GM12878 (cell line): ENCODE measurements at regions not wholly inside any gene's neighbourhood (a gene's known extent, or its start where the extent isn't known, plus 50 kb on each side); places are given as distances from the start of the nearest gene placed in this dataset.

ENCODE experiments used
- ATAC-seq: fragments of 200-7000 bp; cut with Tn5 transposase; 3 replicates; pipeline ENCODE4 v1.9.1; 2020; ENCODE audit warnings: mild to moderate bottlenecking, moderate library complexity
- BruUV-seq: library from RNA; stranded (reverse); fragments of 400-500 nt; replicated peaks from 2 replicates; lab custom pipeline; 2021; lab: Mats Ljungman, UMichigan
- CTCF ChIA-PET: fragments of 300-600 bp; sonication (Branson Sonifier 250); formaldehyde crosslinking; extraction: SDS; loops from one replicate; lab custom pipeline; 2021; ENCODE audit warnings: inconsistent platforms; lab: Yijun Ruan, JAX
- POLR2A ChIA-PET: fragments of 350-600 bp; formaldehyde crosslinking; extraction: SDS; loops from one replicate; lab custom pipeline; 2021; ENCODE audit warnings: inconsistent platforms; lab: Charles Lee
- RAD21 ChIA-PET: fragments of 300-600 bp; sonication (Branson Sonifier 250); formaldehyde crosslinking; loops from one replicate; lab custom pipeline; 2023; ENCODE audit warnings: antibody characterized with exemption; ENCODE audit not compliant: unreplicated experiment; lab: Charles Lee
- SMC1A ChIA-PET: fragments of 300-600 bp; sonication (Branson Sonifier 250); formaldehyde crosslinking; loops from one replicate; lab custom pipeline; 2023; ENCODE audit not compliant: unreplicated experiment, uncharacterized antibody; lab: Charles Lee
- DNase-seq: peaks from one replicate; pipeline ENCODE4 v3.0.0-alpha.2; 2011; ENCODE audit warnings: low read depth, low spot score
- FAIRE-seq: peaks from 3 replicates; lab custom pipeline; 2011; peaks lifted over from hg19 to GRCh38; lab: Jason Lieb, UNC
- H2AFZ ChIP-seq: 2 replicates; pipeline ENCODE4 v1.6.0; 2011; ENCODE audit warnings: low read depth, low read length, control low read depth; ENCODE audit not compliant: control insufficient read depth
- H3K27ac ChIP-seq: 2 replicates; pipeline ENCODE4 v1.5.1; 2011; ENCODE audit warnings: control low read depth; ENCODE audit not compliant: control insufficient read depth, insufficient read depth
- H3K27me3 ChIP-seq, 2 experiments: replicated peaks in 1 of 2; 2 replicates each; pipeline versions ENCODE4 v1.6.0 to v1.6.1; 2011; ENCODE audit warnings: low read length in 1 of 2; ENCODE audit not compliant: control insufficient read depth in 2 of 2, insufficient read depth in 2 of 2
- H3K36me3 ChIP-seq, 2 experiments: 2 replicates each; pipeline ENCODE4 v1.5.1; 2011; ENCODE audit warnings: low read length in 1 of 2; ENCODE audit not compliant: control insufficient read depth in 2 of 2, insufficient read depth in 2 of 2
- H3K4me1 ChIP-seq: 2 replicates; pipeline ENCODE4 v1.6.1; 2011; ENCODE audit warnings: mild to moderate bottlenecking, low read length, moderate library complexity, mixed read lengths; ENCODE audit not compliant: control insufficient read depth, insufficient read depth
- H3K4me2 ChIP-seq: 2 replicates; pipeline ENCODE4 v1.6.0; 2011; ENCODE audit warnings: control low read depth; ENCODE audit not compliant: control insufficient read depth, insufficient read depth
- H3K4me3 ChIP-seq: fragments of 200-600 bp; sonication (generic); 2 replicates; pipeline ENCODE4 v1.5.1; 2016
- H3K79me2 ChIP-seq: 2 replicates; pipeline ENCODE4 v1.6.0; 2011; ENCODE audit warnings: low read length; ENCODE audit not compliant: control insufficient read depth, insufficient read depth
- H3K9ac ChIP-seq: 2 replicates; pipeline ENCODE4 v1.8.0; 2011; ENCODE audit warnings: low read length, control low read depth, mixed read lengths; ENCODE audit not compliant: control insufficient read depth, insufficient read depth
- H3K9me3 ChIP-seq: replicated peaks from 3 replicates; pipeline ENCODE4 v1.5.1; 2011; ENCODE audit warnings: mild to moderate bottlenecking, low read length; ENCODE audit not compliant: control insufficient read depth, insufficient read depth
- H4K20me1 ChIP-seq: 2 replicates; pipeline ENCODE4 v1.6.0; 2011; ENCODE audit not compliant: control insufficient read depth, insufficient read depth
- LARP7 ChIP-seq: fragments of 450-650 bp; IDR thresholded peaks from 2 replicates; pipeline ENCODE4 v1.6.1; 2017; ENCODE audit warnings: mild to moderate bottlenecking
- MEF2A ChIP-seq: IDR thresholded peaks from 2 replicates; pipeline ENCODE4 v1.6.1; 2011; ENCODE audit warnings: low read depth, mild to moderate bottlenecking, low read length, moderate library complexity; ENCODE audit not compliant: insufficient read depth
- NBN ChIP-seq: fragments of 450-650 bp; IDR thresholded peaks from 2 replicates; pipeline ENCODE4 v1.6.1; 2016
- NFIC ChIP-seq: IDR thresholded peaks from 2 replicates; pipeline ENCODE4 v1.6.1; 2012; ENCODE audit warnings: low read depth, mild to moderate bottlenecking, inconsistent platforms, low read length, moderate library complexity
- NFYA ChIP-seq: IDR thresholded peaks from 2 replicates; pipeline ENCODE4 v1.6.1; 2011; ENCODE audit warnings: low read depth, mild to moderate bottlenecking, low read length, improper control_type of control experiment, borderline replicate concordance
- RELA ChIP-seq: fragments of 450-650 bp; IDR thresholded peaks from 2 replicates; pipeline ENCODE4 v1.8.0; 2014; ENCODE audit warnings: borderline replicate concordance; ENCODE audit not compliant: partially characterized antibody
- SMC3 ChIP-seq: IDR thresholded peaks from 2 replicates; pipeline ENCODE4 v1.6.1; 2011; ENCODE audit warnings: low read length, improper control_type of control experiment, borderline replicate concordance
- STAT3 ChIP-seq: IDR thresholded peaks from 2 replicates; pipeline ENCODE4 v1.6.1; 2011; ENCODE audit warnings: low read depth, low read length, improper control_type of control experiment
- SUZ12 ChIP-seq: fragments of 200-600 bp; sonication (generic); IDR thresholded peaks from one replicate; pipeline ENCODE4 v1.6.1; 2018; ENCODE audit warnings: antibody characterized with exemption, mild to moderate bottlenecking; ENCODE audit not compliant: unreplicated experiment
- TCF3 ChIP-seq: IDR thresholded peaks from 2 replicates; pipeline ENCODE4 v1.6.1; 2012; ENCODE audit warnings: low read depth, mild to moderate bottlenecking, low read length, borderline replicate concordance; ENCODE audit not compliant: insufficient read depth
- ZNF207 ChIP-seq: fragments of 450-650 bp; IDR thresholded peaks from 2 replicates; pipeline ENCODE4 v1.6.1; 2014; ENCODE audit warnings: antibody characterized with exemption, mild to moderate bottlenecking, borderline replicate concordance
- WGBS: methylation state at CpG from one replicate; pipeline ENCODE4 v1.1.6; 2016; ENCODE audit warnings: low lambda C conversion rate; ENCODE audit not compliant: insufficient replicate concordance, insufficient coverage; ENCODE audit errors: missing lambda C conversion rate; 5-methylcytosine and 5-hydroxymethylcytosine counted together
- in situ Hi-C: fragments of 300-500 bp; cut with MboI; formaldehyde crosslinking; loops from 9 replicates; pipeline ENCODE4 v1.14.3; 2018; ENCODE audit warnings: mixed read lengths
- intact Hi-C: fragments of 100-400 bp; cut with micrococcal nuclease; formaldehyde crosslinking; loops from one replicate; pipeline ENCODE4 v1.14.2; 2022; ENCODE audit not compliant: unreplicated experiment
- TF ChIP-seq, protein P1 (sequence below): fragments of 450-650 bp; IDR thresholded peaks from 2 replicates; pipeline ENCODE4 v1.6.1; 2017; ENCODE audit warnings: antibody characterized with exemption, mild to moderate bottlenecking, moderate library complexity
- TF ChIP-seq, protein P2 (sequence below): fragments of 450-650 bp; IDR thresholded peaks from 2 replicates; pipeline ENCODE4 v1.6.1; 2014; ENCODE audit warnings: mild to moderate bottlenecking
- TF ChIP-seq, protein P3 (sequence below): IDR thresholded peaks from 2 replicates; pipeline ENCODE4 v1.6.1; 2012; ENCODE audit warnings: low read depth, low read length, improper control_type of control experiment

- Histone ChIP-seq H3K4me3 (no peak overlapping the region), H3K4me1 (no peaks in the 10 kb centered on the region), H3K27me3 (no peaks in the 10 kb centered on the region), H3K27ac (no peak overlapping the region), H2AFZ (no peak overlapping the region), H3K9me3 (no peaks in the 10 kb centered on the region), H3K4me2 (no peak overlapping the region), H3K9ac (no peak overlapping the region), H3K79me2 (no peaks in the 10 kb centered on the region), H3K36me3 (no peaks in the 10 kb centered on the region)
- WGBS = 0% methylated on average over 1 of the region's 1 CpG
- DNase-seq (no peak), ATAC-seq (no peak), FAIRE-seq (no peak)
- intact Hi-C loops (no loop called here), in situ Hi-C loops (no loop called here)
- RAD21 ChIA-PET = no interaction called here
- no TSS peak for BruUV-seq
- POLR2A ChIA-PET = interaction anchor here (0.7 kb wide), 1 partner anchor 24 kb away, joined by 3 read pairs; no protein-coding TSS in a partner anchor
- CTCF ChIA-PET = no interaction called here
- SMC1A ChIA-PET = no interaction called here
- TF ChIP-seq LARP7 (no peak), STAT3 (no peak), SUZ12 (no peak), ZNF207 (no peak), NFIC (no peak), NBN (no peak), TCF3 (no peak), RELA (no peak), NFYA (no peak), MEF2A (no peak), SMC3 (no peak)
- TF ChIP-seq, protein P1, sequence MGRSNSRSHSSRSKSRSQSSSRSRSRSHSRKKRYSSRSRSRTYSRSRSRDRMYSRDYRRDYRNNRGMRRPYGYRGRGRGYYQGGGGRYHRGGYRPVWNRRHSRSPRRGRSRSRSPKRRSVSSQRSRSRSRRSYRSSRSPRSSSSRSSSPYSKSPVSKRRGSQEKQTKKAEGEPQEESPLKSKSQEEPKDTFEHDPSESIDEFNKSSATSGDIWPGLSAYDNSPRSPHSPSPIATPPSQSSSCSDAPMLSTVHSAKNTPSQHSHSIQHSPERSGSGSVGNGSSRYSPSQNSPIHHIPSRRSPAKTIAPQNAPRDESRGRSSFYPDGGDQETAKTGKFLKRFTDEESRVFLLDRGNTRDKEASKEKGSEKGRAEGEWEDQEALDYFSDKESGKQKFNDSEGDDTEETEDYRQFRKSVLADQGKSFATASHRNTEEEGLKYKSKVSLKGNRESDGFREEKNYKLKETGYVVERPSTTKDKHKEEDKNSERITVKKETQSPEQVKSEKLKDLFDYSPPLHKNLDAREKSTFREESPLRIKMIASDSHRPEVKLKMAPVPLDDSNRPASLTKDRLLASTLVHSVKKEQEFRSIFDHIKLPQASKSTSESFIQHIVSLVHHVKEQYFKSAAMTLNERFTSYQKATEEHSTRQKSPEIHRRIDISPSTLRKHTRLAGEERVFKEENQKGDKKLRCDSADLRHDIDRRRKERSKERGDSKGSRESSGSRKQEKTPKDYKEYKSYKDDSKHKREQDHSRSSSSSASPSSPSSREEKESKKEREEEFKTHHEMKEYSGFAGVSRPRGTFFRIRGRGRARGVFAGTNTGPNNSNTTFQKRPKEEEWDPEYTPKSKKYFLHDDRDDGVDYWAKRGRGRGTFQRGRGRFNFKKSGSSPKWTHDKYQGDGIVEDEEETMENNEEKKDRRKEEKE = no peak
- TF ChIP-seq, protein P2, sequence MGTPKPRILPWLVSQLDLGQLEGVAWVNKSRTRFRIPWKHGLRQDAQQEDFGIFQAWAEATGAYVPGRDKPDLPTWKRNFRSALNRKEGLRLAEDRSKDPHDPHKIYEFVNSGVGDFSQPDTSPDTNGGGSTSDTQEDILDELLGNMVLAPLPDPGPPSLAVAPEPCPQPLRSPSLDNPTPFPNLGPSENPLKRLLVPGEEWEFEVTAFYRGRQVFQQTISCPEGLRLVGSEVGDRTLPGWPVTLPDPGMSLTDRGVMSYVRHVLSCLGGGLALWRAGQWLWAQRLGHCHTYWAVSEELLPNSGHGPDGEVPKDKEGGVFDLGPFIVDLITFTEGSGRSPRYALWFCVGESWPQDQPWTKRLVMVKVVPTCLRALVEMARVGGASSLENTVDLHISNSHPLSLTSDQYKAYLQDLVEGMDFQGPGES = no peak
- TF ChIP-seq, protein P3, sequence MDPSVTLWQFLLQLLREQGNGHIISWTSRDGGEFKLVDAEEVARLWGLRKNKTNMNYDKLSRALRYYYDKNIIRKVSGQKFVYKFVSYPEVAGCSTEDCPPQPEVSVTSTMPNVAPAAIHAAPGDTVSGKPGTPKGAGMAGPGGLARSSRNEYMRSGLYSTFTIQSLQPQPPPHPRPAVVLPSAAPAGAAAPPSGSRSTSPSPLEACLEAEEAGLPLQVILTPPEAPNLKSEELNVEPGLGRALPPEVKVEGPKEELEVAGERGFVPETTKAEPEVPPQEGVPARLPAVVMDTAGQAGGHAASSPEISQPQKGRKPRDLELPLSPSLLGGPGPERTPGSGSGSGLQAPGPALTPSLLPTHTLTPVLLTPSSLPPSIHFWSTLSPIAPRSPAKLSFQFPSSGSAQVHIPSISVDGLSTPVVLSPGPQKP = no peak
- TF ChIP-seq, all 136 proteins: peak for 0
- no peaks in the 10 kb centered on the region for H4K20me1 ChIP-seq
These were observed 780.6 kb downstream of the FAM133A start for GRCh38 chrX:94454606-94455005.
